AG10803 (cell line): ENCODE measurements at regions not wholly inside any gene's neighbourhood (a gene's known extent, or its start where the extent isn't known, plus 50 kb on each side); places are given as distances from the start of the nearest gene placed in this dataset.

ENCODE experiments used
- DNase-seq: peaks from one replicate; pipeline ENCODE4 v3.0.0; 2010; ENCODE audit warnings: low read depth
- H3K4me3 ChIP-seq: 2 replicates; pipeline ENCODE4 v1.5.1; 2011; ENCODE audit warnings: mild to moderate bottlenecking, low read length, control low read depth
- TF ChIP-seq, protein P1 (sequence below): conservative IDR thresholded peaks from 2 replicates; pipeline ENCODE4 v1.5.1; 2011; ENCODE audit warnings: mild to moderate bottlenecking, low read length, control low read depth, inconsistent platforms

DNA sequence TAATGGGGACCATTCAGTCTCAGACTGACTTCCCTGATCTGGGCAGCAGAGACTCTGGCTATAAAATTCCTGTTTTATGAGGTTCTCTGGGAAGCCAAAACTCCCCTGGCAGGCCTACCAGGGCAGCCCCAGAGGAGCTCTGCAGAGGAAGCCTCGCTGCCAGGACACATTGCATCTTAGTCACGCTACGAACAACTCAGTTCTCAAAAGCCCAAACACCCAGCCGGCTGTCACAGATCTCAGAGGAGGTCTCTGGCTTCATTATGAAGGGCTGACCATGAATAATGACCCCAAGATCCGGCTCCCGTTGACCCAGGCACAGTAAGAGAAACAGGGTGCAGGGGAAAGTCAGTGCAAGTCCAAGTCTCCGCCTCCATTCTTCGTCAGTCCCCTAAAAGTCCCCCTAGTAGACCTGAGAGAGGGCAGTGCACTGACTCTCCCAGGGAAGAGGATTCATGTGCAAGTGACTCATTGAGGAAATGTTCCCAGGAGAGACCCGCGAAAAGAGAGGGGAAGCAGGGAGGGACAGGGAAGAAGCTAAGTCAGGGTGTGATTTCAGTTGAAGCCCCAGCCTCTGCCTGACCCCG, 212.3 kb downstream of the CYP26B1 start:
- peak; percentile 96 for DNase-seq
- no peak overlapping the region for H3K4me3 ChIP-seq
- TF ChIP-seq, protein P1, sequence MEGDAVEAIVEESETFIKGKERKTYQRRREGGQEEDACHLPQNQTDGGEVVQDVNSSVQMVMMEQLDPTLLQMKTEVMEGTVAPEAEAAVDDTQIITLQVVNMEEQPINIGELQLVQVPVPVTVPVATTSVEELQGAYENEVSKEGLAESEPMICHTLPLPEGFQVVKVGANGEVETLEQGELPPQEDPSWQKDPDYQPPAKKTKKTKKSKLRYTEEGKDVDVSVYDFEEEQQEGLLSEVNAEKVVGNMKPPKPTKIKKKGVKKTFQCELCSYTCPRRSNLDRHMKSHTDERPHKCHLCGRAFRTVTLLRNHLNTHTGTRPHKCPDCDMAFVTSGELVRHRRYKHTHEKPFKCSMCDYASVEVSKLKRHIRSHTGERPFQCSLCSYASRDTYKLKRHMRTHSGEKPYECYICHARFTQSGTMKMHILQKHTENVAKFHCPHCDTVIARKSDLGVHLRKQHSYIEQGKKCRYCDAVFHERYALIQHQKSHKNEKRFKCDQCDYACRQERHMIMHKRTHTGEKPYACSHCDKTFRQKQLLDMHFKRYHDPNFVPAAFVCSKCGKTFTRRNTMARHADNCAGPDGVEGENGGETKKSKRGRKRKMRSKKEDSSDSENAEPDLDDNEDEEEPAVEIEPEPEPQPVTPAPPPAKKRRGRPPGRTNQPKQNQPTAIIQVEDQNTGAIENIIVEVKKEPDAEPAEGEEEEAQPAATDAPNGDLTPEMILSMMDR, result no peak

DNA sequence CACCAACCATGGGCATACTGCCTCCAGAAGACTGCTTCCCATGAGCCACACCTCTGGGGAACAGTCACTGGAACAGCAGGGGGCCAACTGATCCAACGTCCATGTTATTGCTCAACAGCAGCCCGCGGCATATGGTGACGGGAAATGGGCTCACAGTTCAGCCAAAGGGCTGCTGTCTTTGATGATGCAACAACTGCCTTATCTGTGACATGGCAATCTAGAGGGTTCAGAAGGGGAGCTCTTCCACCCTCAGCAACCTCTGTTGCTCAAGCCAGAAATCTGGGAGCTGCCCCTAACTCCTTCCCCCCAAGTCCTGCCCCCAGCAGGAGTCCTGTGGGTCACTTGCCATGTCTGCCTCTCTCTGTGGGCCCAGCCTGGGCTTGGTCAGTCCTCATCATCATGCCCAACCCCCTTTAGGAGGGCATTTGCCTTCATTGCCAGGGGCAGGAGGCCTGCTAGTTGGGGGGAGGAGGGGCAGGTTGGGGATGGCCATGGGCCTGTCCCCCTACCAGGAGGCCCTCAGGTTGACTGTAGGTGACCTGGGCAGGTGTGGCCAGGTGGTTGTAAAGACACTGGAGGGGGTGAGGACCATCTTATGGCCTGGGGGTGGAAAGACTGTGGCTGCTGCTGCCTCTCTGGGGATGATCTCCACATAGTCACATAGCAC, 212.9 kb downstream of the CYP26B1 start:
- no peak overlapping the region for H3K4me3 ChIP-seq
- DNase-seq, result peak; percentile 94
- TF ChIP-seq, protein P1, result no peak

- no peak overlapping the region for H3K4me3 ChIP-seq
- TF ChIP-seq, protein P1, result no peak
- no peak for DNase-seq
Measured at GRCh38 chr2:71934320-71934593, 213.4 kb downstream of the CYP26B1 start.

DNA sequence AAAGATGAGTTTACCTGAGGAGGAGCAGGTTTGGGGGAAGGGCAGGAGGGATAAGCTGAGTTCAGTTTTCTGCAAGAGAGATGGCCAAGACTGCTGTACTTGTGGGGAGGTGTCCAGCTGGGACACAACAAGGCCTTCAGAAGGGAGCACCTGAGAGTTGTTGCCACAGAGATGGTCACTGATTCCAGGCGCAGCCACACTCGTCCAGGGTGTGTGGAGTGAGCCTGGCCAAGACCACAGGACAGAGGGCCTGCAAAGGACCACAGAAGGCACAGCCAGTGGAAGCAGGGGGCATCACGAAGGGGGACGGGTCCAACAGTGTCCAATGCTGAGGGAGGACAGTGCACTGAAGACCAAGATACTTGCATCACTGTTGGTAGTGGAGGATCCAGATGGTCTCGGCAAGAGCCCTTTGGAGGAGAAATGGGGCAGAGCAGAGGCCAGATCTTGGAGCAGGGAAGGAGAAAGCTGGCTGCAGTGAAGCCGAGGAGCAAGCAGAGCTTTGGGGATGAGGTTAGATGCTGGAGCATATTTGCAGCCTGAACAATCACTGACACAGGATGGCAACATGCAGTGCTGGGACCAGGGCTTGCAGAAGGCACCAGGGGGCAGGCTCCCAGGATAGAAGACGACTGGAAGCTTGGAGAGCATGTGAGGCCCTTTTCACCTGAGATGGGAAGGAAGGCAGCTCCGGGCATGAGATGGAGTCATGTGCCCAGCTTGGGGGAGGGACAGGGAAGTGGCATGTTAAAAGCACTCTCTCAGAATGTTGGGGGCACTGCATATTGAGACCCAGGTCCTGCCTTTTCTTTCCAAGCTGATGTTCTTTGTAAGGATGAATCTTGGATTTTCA, 214.0 kb downstream of the CYP26B1 start:
- H3K4me3 ChIP-seq, result no peak overlapping the region
- DNase-seq, result peak; percentile 88
- TF ChIP-seq, protein P1, result peak; percentile 64

- TF ChIP-seq, protein P1, result no peak
- DNase-seq, result no peak
- no peak overlapping the region for H3K4me3 ChIP-seq
Measured at GRCh38 chr2:71932780-71933466, 214.7 kb downstream of the CYP26B1 start.

- TF ChIP-seq, protein P1, result no peak
- no peak for DNase-seq
Measured at GRCh38 chr2:71932037-71932779, 215.5 kb downstream of the CYP26B1 start.

More at GRCh38 chr2:71932037-71932779, 215.5 kb downstream of the CYP26B1 start:
- H3K4me3 ChIP-seq, result no peak overlapping the region
